Erythroblast (primary cell): ENCODE measurements at regions not wholly inside any gene's neighbourhood (a gene's known extent, or its start where the extent isn't known, plus 50 kb on each side); places are given as distances from the start of the nearest gene placed in this dataset.

Source experiments
- GATA1 ChIP-seq: IDR thresholded peaks from 2 replicates; pipeline ENCODE4 v1.6.1; 2011; ENCODE audit warnings: low read depth, mild to moderate bottlenecking, control low read depth, low read length, moderate library complexity
- POLR2A ChIP-seq: IDR thresholded peaks from 2 replicates; pipeline ENCODE4 v1.6.1; 2011; ENCODE audit warnings: mild to moderate bottlenecking, low read length

DNA sequence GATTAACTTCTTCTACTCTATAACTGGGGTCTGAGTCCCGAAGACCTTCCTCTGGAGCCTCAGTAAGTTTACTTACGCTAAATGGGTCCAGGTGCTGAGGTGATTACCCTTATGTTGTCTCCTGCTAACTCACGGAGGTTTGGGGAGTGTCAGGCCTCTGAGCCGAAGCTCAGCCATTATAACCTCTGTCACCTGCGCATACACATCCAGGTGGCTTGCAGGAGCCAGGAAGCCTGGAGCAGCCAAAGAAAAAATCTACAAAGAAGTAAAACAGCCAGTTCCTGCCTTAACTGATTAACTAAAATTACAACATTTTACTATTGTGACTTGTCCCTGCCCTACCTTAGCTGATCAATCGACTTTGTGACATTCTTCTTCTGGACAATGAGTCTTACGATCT, 350.7 kb downstream of the GLRX3 start:
- TF ChIP-seq POLR2A (no peak), GATA1 (no peak)
